ENCODE measurements at regions not wholly inside any gene's neighbourhood (a gene's known extent, or its start where the extent isn't known, plus 50 kb on each side); places are given as distances from the start of the nearest gene placed in this dataset.

GRCh38 chr5:143886651-143887638 is 75.0 kb downstream of the HMHB1 start:
- no peaks in the 10 kb centered on the region for H3K27me3 ChIP-seq (ENCODE audit: control insufficient read depth in 1 of 2, insufficient read depth in 2 of 2, low read length in 2 of 2)
- no peak overlapping the region for H3K9ac ChIP-seq (ENCODE audit: low read length in 2 of 2)
- H3K36me3 ChIP-seq (ENCODE audit: control insufficient read depth in 2 of 2, insufficient read depth in 2 of 2, low read length in 2 of 2), result no peaks in the 10 kb centered on the region
- peak overlapping the region; percentile 18 to 47 for H3K4me3 ChIP-seq (ENCODE audit: low read length in 2 of 2)
- no peaks in the 10 kb centered on the region for H3K9me3 ChIP-seq (ENCODE audit: control insufficient read depth in 2 of 2, low read length in 2 of 2)
- peaks cover 30% of the 10 kb centered on the region for H3K4me1 ChIP-seq (ENCODE audit: control insufficient read depth, insufficient read depth, low read length)
- peak overlapping the region; percentile 58 for H3K27ac ChIP-seq (ENCODE audit: low read length)

DNA sequence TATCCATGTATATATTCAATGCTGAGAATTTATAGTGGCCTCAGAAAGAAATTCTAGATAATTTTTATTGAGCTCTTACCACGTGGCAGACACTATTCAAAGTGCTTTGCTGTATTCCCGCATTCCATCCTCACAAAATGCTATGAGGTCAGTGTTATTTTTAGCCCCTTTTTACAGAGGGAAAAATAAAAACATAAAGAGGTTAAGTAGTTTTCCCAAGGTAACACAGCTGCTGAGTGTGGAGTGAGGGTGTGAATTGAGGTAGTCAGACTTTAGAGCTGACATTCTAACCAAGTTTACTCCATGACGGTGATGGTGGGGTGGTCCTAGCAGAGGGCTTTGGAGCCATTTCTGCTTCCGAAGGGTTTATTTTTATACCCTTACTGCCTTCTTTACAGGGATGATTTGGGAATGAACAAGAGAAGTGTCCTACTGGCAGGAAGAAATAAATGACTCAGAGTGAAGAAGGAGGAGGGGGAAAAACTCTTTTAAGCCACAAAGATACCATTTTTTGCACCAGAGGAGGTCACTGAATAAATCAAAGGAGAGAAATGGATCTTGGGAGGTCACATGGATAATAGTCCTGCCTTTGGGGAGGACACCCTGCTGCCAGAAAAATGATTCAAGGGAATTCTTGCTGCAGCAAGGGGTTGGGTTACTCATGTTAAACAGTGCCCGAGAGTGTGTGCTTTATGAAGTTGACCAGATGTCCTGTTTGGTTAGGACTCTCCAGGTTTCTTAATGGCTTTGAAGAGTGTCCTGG is 76.1 kb downstream of the HMHB1 start:
- Histone ChIP-seq H3K9ac (ENCODE audit: low read length in 2 of 2) (no peak overlapping the region), H3K27me3 (ENCODE audit: control insufficient read depth in 1 of 2, insufficient read depth in 2 of 2, low read length in 2 of 2) (no peaks in the 10 kb centered on the region), H3K27ac (ENCODE audit: low read length) (peak overlapping the region; percentile 49), H3K36me3 (ENCODE audit: control insufficient read depth in 2 of 2, insufficient read depth in 2 of 2, low read length in 2 of 2) (no peaks in the 10 kb centered on the region), H3K4me1 (ENCODE audit: control insufficient read depth, insufficient read depth, low read length) (peaks cover 30% of the 10 kb centered on the region), H3K9me3 (ENCODE audit: control insufficient read depth in 2 of 2, low read length in 2 of 2) (no peaks in the 10 kb centered on the region), H3K4me3 (ENCODE audit: low read length in 2 of 2) (peak overlapping the region in 1 of 2 donors; percentile 29)

DNA sequence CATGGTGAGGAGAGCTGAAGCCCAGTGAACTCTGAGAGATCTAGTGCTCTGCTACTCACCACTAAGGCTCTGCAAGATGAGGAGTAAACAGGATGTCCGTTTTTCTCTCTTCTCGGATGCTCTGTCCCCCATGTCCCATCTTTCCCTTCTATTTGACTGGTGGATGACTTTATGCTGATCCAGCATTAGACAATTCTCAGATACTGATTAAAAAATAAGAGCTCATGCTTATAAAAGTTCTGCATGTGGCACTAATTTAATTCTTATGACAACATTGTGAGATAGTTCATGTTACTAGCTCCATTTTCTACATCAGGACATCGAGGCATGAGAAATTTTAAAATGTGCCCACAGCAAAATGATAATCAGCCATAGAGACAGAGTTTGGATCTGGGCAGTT is 77.0 kb downstream of the HMHB1 start:
- Histone ChIP-seq H3K27ac (ENCODE audit: low read length) (no peak overlapping the region), H3K4me3 (ENCODE audit: low read length in 2 of 2) (no peak overlapping the region), H3K27me3 (ENCODE audit: control insufficient read depth in 1 of 2, insufficient read depth in 2 of 2, low read length in 2 of 2) (no peaks in the 10 kb centered on the region), H3K36me3 (ENCODE audit: control insufficient read depth in 2 of 2, insufficient read depth in 2 of 2, low read length in 2 of 2) (no peaks in the 10 kb centered on the region), H3K9ac (ENCODE audit: low read length in 2 of 2) (no peak overlapping the region), H3K4me1 (ENCODE audit: control insufficient read depth, insufficient read depth, low read length) (peaks cover 30% of the 10 kb centered on the region), H3K9me3 (ENCODE audit: control insufficient read depth in 2 of 2, low read length in 2 of 2) (no peaks in the 10 kb centered on the region)

GRCh38 chr5:143889986-143890385 is 78.0 kb downstream of the HMHB1 start:
- Histone ChIP-seq H3K4me3 (ENCODE audit: low read length in 2 of 2) (no peak overlapping the region), H3K36me3 (ENCODE audit: control insufficient read depth in 2 of 2, insufficient read depth in 2 of 2, low read length in 2 of 2) (no peaks in the 10 kb centered on the region), H3K27me3 (ENCODE audit: control insufficient read depth in 1 of 2, insufficient read depth in 2 of 2, low read length in 2 of 2) (no peaks in the 10 kb centered on the region), H3K9me3 (ENCODE audit: control insufficient read depth in 2 of 2, low read length in 2 of 2) (no peaks in the 10 kb centered on the region), H3K27ac (ENCODE audit: low read length) (no peak overlapping the region), H3K4me1 (ENCODE audit: control insufficient read depth, insufficient read depth, low read length) (peaks cover 30% of the 10 kb centered on the region), H3K9ac (ENCODE audit: low read length in 2 of 2) (no peak overlapping the region)

- H3K36me3 ChIP-seq (ENCODE audit: control insufficient read depth in 2 of 2, insufficient read depth in 2 of 2, low read length in 2 of 2), result no peaks in the 10 kb centered on the region
- no peak overlapping the region for H3K4me3 ChIP-seq (ENCODE audit: low read length in 2 of 2)
- H3K9ac ChIP-seq (ENCODE audit: low read length in 2 of 2), result no peak overlapping the region
These were observed 78.5 kb downstream of the HMHB1 start for GRCh38 chr5:143890487-143890886.

GRCh38 chr5:143892271-143892670 is 80.3 kb downstream of the HMHB1 start:
- H3K4me1 ChIP-seq (ENCODE audit: control insufficient read depth, insufficient read depth, low read length), result peaks cover 16% of the 10 kb centered on the region
- H3K9me3 ChIP-seq (ENCODE audit: control insufficient read depth in 2 of 2, low read length in 2 of 2), result no peaks in the 10 kb centered on the region
- no peaks in the 10 kb centered on the region for H3K36me3 ChIP-seq (ENCODE audit: control insufficient read depth in 2 of 2, insufficient read depth in 2 of 2, low read length in 2 of 2)
- H3K4me3 ChIP-seq (ENCODE audit: low read length in 2 of 2), result no peak overlapping the region
- H3K27ac ChIP-seq (ENCODE audit: low read length), result no peak overlapping the region
- H3K27me3 ChIP-seq (ENCODE audit: control insufficient read depth in 1 of 2, insufficient read depth in 2 of 2, low read length in 2 of 2), result no peaks in the 10 kb centered on the region
- no peak overlapping the region for H3K9ac ChIP-seq (ENCODE audit: low read length in 2 of 2)

More at GRCh38 chr5:143890487-143890886, 78.5 kb downstream of the HMHB1 start:
- Histone ChIP-seq H3K27ac (ENCODE audit: low read length) (no peak overlapping the region), H3K4me1 (ENCODE audit: control insufficient read depth, insufficient read depth, low read length) (peaks cover 30% of the 10 kb centered on the region), H3K9me3 (ENCODE audit: control insufficient read depth in 2 of 2, low read length in 2 of 2) (no peaks in the 10 kb centered on the region), H3K27me3 (ENCODE audit: control insufficient read depth in 1 of 2, insufficient read depth in 2 of 2, low read length in 2 of 2) (no peaks in the 10 kb centered on the region)

DNA sequence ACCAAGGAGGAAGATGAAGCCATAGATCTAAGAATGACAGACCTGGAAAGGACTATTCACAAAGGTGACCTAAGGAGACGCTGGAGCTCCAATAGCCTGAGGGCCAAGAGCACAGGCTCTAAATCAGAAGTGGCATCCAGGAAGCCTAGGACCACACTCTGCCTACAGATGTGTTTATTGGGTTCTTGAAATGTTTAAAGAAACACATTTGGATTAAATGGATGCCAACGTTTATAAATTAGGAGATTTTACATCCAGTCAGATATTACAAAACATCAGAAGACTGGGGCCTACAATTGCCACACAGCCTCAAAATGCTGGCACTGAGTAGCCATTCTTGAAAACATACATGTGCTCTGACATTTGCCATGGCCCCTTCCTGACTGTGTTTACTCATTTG is 80.9 kb downstream of the HMHB1 start:
- Histone ChIP-seq H3K4me3 (ENCODE audit: low read length in 2 of 2) (no peak overlapping the region), H3K27me3 (ENCODE audit: control insufficient read depth in 1 of 2, insufficient read depth in 2 of 2, low read length in 2 of 2) (no peaks in the 10 kb centered on the region), H3K9ac (ENCODE audit: low read length in 2 of 2) (no peak overlapping the region)

DNA sequence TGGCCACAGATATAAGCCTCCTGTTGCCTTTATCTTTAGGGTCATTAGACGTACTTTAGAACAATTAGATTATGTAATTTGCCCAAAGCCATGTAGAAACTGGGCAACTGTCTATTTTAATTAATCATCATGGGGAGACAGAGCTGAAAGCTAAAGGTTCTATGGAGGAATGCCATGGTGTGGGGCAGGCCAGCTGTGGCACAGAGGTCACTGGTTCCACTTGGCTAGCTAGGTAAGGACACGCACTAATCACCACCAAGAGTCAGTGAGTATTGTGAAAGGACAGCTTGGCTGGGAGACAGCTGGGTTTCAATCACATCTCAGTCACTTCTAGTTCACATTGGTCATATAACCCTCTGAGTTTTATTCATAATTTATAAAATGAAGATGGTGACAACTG is 81.7 kb downstream of the HMHB1 start:
- Histone ChIP-seq H3K27ac (ENCODE audit: low read length) (no peak overlapping the region), H3K9ac (ENCODE audit: low read length in 2 of 2) (no peak overlapping the region), H3K9me3 (ENCODE audit: control insufficient read depth in 2 of 2, low read length in 2 of 2) (no peaks in the 10 kb centered on the region), H3K4me1 (ENCODE audit: control insufficient read depth, insufficient read depth, low read length) (peaks cover 3% of the 10 kb centered on the region), H3K4me3 (ENCODE audit: low read length in 2 of 2) (no peak overlapping the region), H3K36me3 (ENCODE audit: control insufficient read depth in 2 of 2, insufficient read depth in 2 of 2, low read length in 2 of 2) (no peaks in the 10 kb centered on the region), H3K27me3 (ENCODE audit: control insufficient read depth in 1 of 2, insufficient read depth in 2 of 2, low read length in 2 of 2) (no peaks in the 10 kb centered on the region)

More for the DNA sequence above, 80.9 kb downstream of the HMHB1 start:
- Histone ChIP-seq H3K36me3 (ENCODE audit: control insufficient read depth in 2 of 2, insufficient read depth in 2 of 2, low read length in 2 of 2) (no peaks in the 10 kb centered on the region), H3K27ac (ENCODE audit: low read length) (no peak overlapping the region), H3K9me3 (ENCODE audit: control insufficient read depth in 2 of 2, low read length in 2 of 2) (no peaks in the 10 kb centered on the region), H3K4me1 (ENCODE audit: control insufficient read depth, insufficient read depth, low read length) (peaks cover 10% of the 10 kb centered on the region)

- Histone ChIP-seq H3K27ac (ENCODE audit: low read length) (no peak overlapping the region), H3K27me3 (ENCODE audit: control insufficient read depth in 1 of 2, insufficient read depth in 2 of 2, low read length in 2 of 2) (no peaks in the 10 kb centered on the region), H3K4me3 (ENCODE audit: low read length in 2 of 2) (no peak overlapping the region), H3K9me3 (ENCODE audit: control insufficient read depth in 2 of 2, low read length in 2 of 2) (no peaks in the 10 kb centered on the region), H3K9ac (ENCODE audit: low read length in 2 of 2) (no peak overlapping the region), H3K36me3 (ENCODE audit: control insufficient read depth in 2 of 2, insufficient read depth in 2 of 2, low read length in 2 of 2) (no peaks in the 10 kb centered on the region), H3K4me1 (ENCODE audit: control insufficient read depth, insufficient read depth, low read length) (no peaks in the 10 kb centered on the region)
These were observed 84.6 kb downstream of the HMHB1 start for GRCh38 chr5:143896516-143896915.

- no peak overlapping the region for H3K4me3 ChIP-seq (ENCODE audit: low read length in 2 of 2)
- no peak overlapping the region for H3K9ac ChIP-seq (ENCODE audit: low read length in 2 of 2)
- H3K27ac ChIP-seq (ENCODE audit: low read length), result no peak overlapping the region
These were observed 85.0 kb downstream of the HMHB1 start for GRCh38 chr5:143896966-143897365.

More at GRCh38 chr5:143896966-143897365, 85.0 kb downstream of the HMHB1 start:
- Histone ChIP-seq H3K9me3 (ENCODE audit: control insufficient read depth in 2 of 2, low read length in 2 of 2) (no peaks in the 10 kb centered on the region), H3K36me3 (ENCODE audit: control insufficient read depth in 2 of 2, insufficient read depth in 2 of 2, low read length in 2 of 2) (no peaks in the 10 kb centered on the region), H3K4me1 (ENCODE audit: control insufficient read depth, insufficient read depth, low read length) (no peaks in the 10 kb centered on the region), H3K27me3 (ENCODE audit: control insufficient read depth in 1 of 2, insufficient read depth in 2 of 2, low read length in 2 of 2) (no peaks in the 10 kb centered on the region)
